IMR-90 (cell line): ENCODE measurements at regions not wholly inside any gene's neighbourhood (a gene's known extent, or its start where the extent isn't known, plus 50 kb on each side); places are given as distances from the start of the nearest gene placed in this dataset.

Experiments
- BHLHE40 ChIP-seq: fragments of 150-350 bp; IDR thresholded peaks from 2 replicates; pipeline ENCODE4 v1.6.1; 2016; ENCODE audit warnings: mild to moderate bottlenecking, low read depth, low read length
- CEBPB ChIP-seq: IDR thresholded peaks from 2 replicates; pipeline ENCODE4 v1.6.1; 2012; ENCODE audit warnings: low read depth, low read length, improper control_type of control experiment
- CHD1 ChIP-seq: IDR thresholded peaks from 2 replicates; pipeline ENCODE4 v1.6.1; 2012; ENCODE audit warnings: low read depth, low read length, improper control_type of control experiment
- CTCF ChIP-seq: conservative IDR thresholded peaks from 2 replicates; pipeline ENCODE4 v1.5.1; 2012; ENCODE audit warnings: mild to moderate bottlenecking, low read depth, low read length, improper control_type of control experiment
- ELK1 ChIP-seq: fragments of 150-350 bp; IDR thresholded peaks from 2 replicates; pipeline ENCODE4 v1.6.1; 2016; ENCODE audit warnings: low read depth, mild to moderate bottlenecking, low read length, moderate library complexity, borderline replicate concordance
- FOS ChIP-seq: fragments of 150-350 bp; IDR thresholded peaks from 2 replicates; pipeline ENCODE4 v1.6.1; 2016; ENCODE audit warnings: low read depth, low read length
- MAZ ChIP-seq: IDR thresholded peaks from 2 replicates; pipeline ENCODE4 v1.6.1; 2012; ENCODE audit warnings: low read depth, mild to moderate bottlenecking, low read length, improper control_type of control experiment, moderate library complexity, borderline replicate concordance
- MXI1 ChIP-seq: IDR thresholded peaks from 2 replicates; pipeline ENCODE4 v1.6.1; 2012; ENCODE audit warnings: low read depth, mild to moderate bottlenecking, low read length, moderate library complexity, borderline replicate concordance
- POLR2A ChIP-seq: IDR thresholded peaks from 2 replicates; pipeline ENCODE4 v1.6.1; 2012; ENCODE audit warnings: mild to moderate bottlenecking, low read depth, low read length
- RAD21 ChIP-seq: IDR thresholded peaks from 2 replicates; pipeline ENCODE4 v1.6.1; 2012; ENCODE audit warnings: low read length, improper control_type of control experiment
- RCOR1 ChIP-seq: IDR thresholded peaks from 2 replicates; pipeline ENCODE4 v1.6.1; 2012; ENCODE audit warnings: mild to moderate bottlenecking, low read length, improper control_type of control experiment; ENCODE audit not compliant: insufficient replicate concordance
- RFX5 ChIP-seq: IDR thresholded peaks from 2 replicates; pipeline ENCODE4 v1.8.0; 2012; ENCODE audit warnings: low read depth, mild to moderate bottlenecking, low read length, moderate library complexity
- SMC3 ChIP-seq: fragments of 150-350 bp; IDR thresholded peaks from 2 replicates; pipeline ENCODE4 v1.6.1; 2016; ENCODE audit warnings: low read depth, mild to moderate bottlenecking, antibody characterized with exemption, low read length, moderate library complexity
- USF2 ChIP-seq: fragments of 150-350 bp; IDR thresholded peaks from 2 replicates; pipeline ENCODE4 v1.6.1; 2017; ENCODE audit warnings: mild to moderate bottlenecking, antibody characterized with exemption, low read length, low read depth

- TF ChIP-seq CTCF (no peak), POLR2A (no peak), ELK1 (no peak), MXI1 (no peak), RCOR1 (no peak), USF2 (no peak), BHLHE40 (no peak), RAD21 (no peak), CHD1 (no peak), MAZ (no peak), FOS (no peak), CEBPB (no peak), SMC3 (no peak), RFX5 (no peak)
Observed at GRCh38 chr3:178313716-178314115, 222.5 kb upstream of the KCNMB2 start.
